ENCODE measurements at regions not wholly inside any gene's neighbourhood (a gene's known extent, or its start where the extent isn't known, plus 50 kb on each side); places are given as distances from the start of the nearest gene placed in this dataset.

GRCh38 chr10:3588346-3588745 is 196.7 kb downstream of the KLF6 start:
- TF ChIP-seq CTCF (IDR thresholded peaks at IDR 0.05; ENCODE audit: low read depth, low read length) (no peak), MAX (IDR thresholded peaks at IDR 0.05; ENCODE audit: low read depth, low read length) (no peak), POLR2A (IDR thresholded peaks at IDR 0.05; ENCODE audit: extremely low read depth, insufficient read length) (no peak), MYC (IDR thresholded peaks at IDR 0.05; ENCODE audit: low read depth, low read length) (no peak)
